PC-9 (cell line): ENCODE measurements at regions not wholly inside any gene's neighbourhood (a gene's known extent, or its start where the extent isn't known, plus 50 kb on each side); places are given as distances from the start of the nearest gene placed in this dataset.

Source experiments
- EZH2 ChIP-seq: fragments of 200-600 bp; sonication (generic); IDR thresholded peaks from 2 replicates; pipeline ENCODE4 v1.8.0; 2017; ENCODE audit warnings: antibody characterized with exemption, low read depth
- TF ChIP-seq, protein P1 (sequence below): fragments of 200-600 bp; sonication (generic); conservative IDR thresholded peaks from 2 replicates; pipeline ENCODE4 v1.6.1; 2017; ENCODE audit warnings: mixed run types, antibody characterized with exemption, mild to moderate bottlenecking, moderate library complexity

DNA sequence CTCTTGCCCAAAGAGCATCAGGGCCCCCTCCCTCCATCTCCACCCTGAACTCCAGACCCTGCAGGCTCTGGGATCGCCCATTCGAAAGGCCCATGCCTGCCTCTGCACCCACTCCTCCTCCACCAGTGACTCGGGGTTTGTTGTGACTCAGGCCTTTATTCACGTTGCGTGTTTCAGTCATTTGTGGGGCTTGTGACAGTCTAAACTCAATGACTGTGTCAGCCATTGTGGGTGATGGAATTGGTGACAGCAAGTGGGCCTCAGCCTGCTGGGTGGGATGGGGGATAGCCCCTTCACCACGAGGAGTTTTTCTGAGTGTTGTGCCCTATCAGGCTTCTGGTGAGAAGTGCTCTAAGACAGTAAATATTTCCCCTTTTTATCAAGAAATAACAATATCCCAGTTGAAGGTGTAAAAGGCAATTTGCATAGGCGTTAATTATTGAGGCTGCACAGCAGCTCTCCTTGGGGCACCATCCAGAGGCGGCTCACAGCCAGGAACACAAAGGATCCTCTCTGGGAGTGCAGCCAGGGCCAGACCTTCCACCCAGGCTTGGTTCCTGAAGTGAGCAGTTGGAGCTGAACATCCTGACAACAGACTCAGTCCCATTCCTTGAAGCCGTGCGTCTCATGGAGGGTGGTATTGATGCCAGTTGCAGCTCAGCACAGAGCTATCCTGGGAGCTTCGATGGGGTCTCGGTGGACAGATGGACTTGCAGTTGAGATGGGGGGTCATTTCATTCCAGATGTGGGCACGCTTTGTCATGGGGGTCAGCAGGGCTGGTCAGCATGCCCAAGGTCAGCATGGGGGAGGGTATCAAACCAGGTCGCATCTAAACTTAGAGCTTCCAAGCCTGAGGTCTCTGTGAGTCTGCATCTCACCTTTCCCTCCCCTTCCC lies 135.6 kb upstream of the CACNA1E start:
- TF ChIP-seq, protein P1, sequence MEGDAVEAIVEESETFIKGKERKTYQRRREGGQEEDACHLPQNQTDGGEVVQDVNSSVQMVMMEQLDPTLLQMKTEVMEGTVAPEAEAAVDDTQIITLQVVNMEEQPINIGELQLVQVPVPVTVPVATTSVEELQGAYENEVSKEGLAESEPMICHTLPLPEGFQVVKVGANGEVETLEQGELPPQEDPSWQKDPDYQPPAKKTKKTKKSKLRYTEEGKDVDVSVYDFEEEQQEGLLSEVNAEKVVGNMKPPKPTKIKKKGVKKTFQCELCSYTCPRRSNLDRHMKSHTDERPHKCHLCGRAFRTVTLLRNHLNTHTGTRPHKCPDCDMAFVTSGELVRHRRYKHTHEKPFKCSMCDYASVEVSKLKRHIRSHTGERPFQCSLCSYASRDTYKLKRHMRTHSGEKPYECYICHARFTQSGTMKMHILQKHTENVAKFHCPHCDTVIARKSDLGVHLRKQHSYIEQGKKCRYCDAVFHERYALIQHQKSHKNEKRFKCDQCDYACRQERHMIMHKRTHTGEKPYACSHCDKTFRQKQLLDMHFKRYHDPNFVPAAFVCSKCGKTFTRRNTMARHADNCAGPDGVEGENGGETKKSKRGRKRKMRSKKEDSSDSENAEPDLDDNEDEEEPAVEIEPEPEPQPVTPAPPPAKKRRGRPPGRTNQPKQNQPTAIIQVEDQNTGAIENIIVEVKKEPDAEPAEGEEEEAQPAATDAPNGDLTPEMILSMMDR, result no peak
- no peak for TF ChIP-seq EZH2
